NCI-H345 treated with DMSO at 0.1 percent for 48 hours (cell line): ENCODE measurements at regions not wholly inside any gene's neighbourhood (a gene's known extent, or its start where the extent isn't known, plus 50 kb on each side); places are given as distances from the start of the nearest gene placed in this dataset.
"Not testable (repeated sequence)": the region's sequence is repeated elsewhere in the genome, so short reads cannot be mapped to it uniquely, and the experiment has no call there.

Experiments
- DNase-seq: peaks from one replicate; lab custom pipeline; 2025; ENCODE audit not compliant: unreplicated experiment; lab: John Stamatoyannopoulos, UW

- no peak for DNase-seq
Observed at GRCh38 chr3:118635711-118636110, 398.9 kb downstream of the IGSF11 start.

GRCh38 chr3:118636841-118637240 lies 397.8 kb downstream of the IGSF11 start:
- no peak for DNase-seq

- DNase-seq: no peak
Observed at GRCh38 chr3:118637846-118638245, 396.8 kb downstream of the IGSF11 start.

GRCh38 chr3:118641608-118642007 lies 393.0 kb downstream of the IGSF11 start:
- DNase-seq: no peak

GRCh38 chr3:118671192-118671591 lies 363.5 kb downstream of the IGSF11 start:
- DNase-seq: no peak

- no peak for DNase-seq
Observed at GRCh38 chr3:118675305-118675704, 359.3 kb downstream of the IGSF11 start.

GRCh38 chr3:118678663-118679062 lies 356.0 kb downstream of the IGSF11 start:
- not testable (repeated sequence) for DNase-seq

GRCh38 chr3:118682921-118683320 lies 351.7 kb downstream of the IGSF11 start:
- no peak for DNase-seq

GRCh38 chr3:118683636-118684035 lies 351.0 kb downstream of the IGSF11 start:
- no peak for DNase-seq

- no peak for DNase-seq
Observed at GRCh38 chr3:118688396-118688884, 346.2 kb downstream of the IGSF11 start.

GRCh38 chr3:118692416-118692815 lies 342.2 kb downstream of the IGSF11 start:
- no peak for DNase-seq

- DNase-seq: no peak
Observed at GRCh38 chr3:118705487-118706219, 329.0 kb downstream of the IGSF11 start.

- no peak for DNase-seq
Observed at GRCh38 chr3:118707991-118708390, 326.7 kb downstream of the IGSF11 start.

- no peak for DNase-seq
Observed at GRCh38 chr3:118710532-118710931, 324.1 kb downstream of the IGSF11 start.

- no peak for DNase-seq
Observed at GRCh38 chr3:118713502-118714207, 321.0 kb downstream of the IGSF11 start.

GRCh38 chr3:118714800-118715199 lies 319.8 kb downstream of the IGSF11 start:
- DNase-seq: no peak

GRCh38 chr3:118729546-118729945 lies 305.1 kb downstream of the IGSF11 start:
- DNase-seq: no peak

- no peak for DNase-seq
Observed at GRCh38 chr3:118734664-118735063, 300.0 kb downstream of the IGSF11 start.

GRCh38 chr3:118736107-118736506 lies 298.5 kb downstream of the IGSF11 start:
- DNase-seq: no peak

- DNase-seq: no peak
Observed at GRCh38 chr3:118740722-118741290, 293.8 kb downstream of the IGSF11 start.

GRCh38 chr3:118742760-118743159 lies 291.9 kb downstream of the IGSF11 start:
- no peak for DNase-seq

- DNase-seq: no peak
Observed at GRCh38 chr3:118744186-118744585, 290.5 kb downstream of the IGSF11 start.
